Uterus (tissue), 2 donors: ENCODE measurements at regions not wholly inside any gene's neighbourhood (a gene's known extent, or its start where the extent isn't known, plus 50 kb on each side); places are given as distances from the start of the nearest gene placed in this dataset.

Experiments used
- POLR2A ChIP-seq, 2 donors: fragments of 450-650 bp; IDR thresholded peaks; one replicate each; pipeline ENCODE4 v1.6.1; 2016; ENCODE audit warnings: antibody characterized with exemption in 2 of 2, mild to moderate bottlenecking in 1 of 2, moderate library complexity in 1 of 2
- TF ChIP-seq, protein P1 (sequence below), 4 experiments: fragments of 200-600 bp in 2 of 4; fragments of 450-650 bp in 2 of 4; sonication (generic) in 2 of 4; IDR thresholded peaks; one replicate each; pipeline ENCODE4 v1.5.1; 2016 to 2019; ENCODE audit warnings: antibody characterized with exemption in 4 of 4, mild to moderate bottlenecking in 2 of 4, moderate library complexity in 1 of 4

DNA sequence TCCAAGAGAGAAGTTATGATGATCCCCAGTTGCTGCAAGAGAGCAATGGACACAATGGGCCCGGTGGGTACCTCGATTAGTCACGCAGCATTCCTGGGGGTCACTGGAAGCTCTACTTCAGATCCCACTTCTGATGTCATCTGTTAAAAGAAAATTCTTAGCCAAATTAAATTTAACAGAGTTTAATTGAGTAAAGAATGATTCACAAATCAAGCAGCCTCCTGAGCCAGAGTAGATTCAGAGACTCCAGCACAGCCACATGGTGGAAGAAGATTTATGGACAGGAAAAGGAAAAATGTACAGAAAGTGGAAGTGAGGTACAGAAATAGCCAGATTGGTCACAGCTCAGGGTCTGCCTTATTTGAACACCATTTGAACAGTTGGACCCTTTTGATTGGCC is 107.5 kb downstream of the SPTSSA start:
- TF ChIP-seq, protein P1, sequence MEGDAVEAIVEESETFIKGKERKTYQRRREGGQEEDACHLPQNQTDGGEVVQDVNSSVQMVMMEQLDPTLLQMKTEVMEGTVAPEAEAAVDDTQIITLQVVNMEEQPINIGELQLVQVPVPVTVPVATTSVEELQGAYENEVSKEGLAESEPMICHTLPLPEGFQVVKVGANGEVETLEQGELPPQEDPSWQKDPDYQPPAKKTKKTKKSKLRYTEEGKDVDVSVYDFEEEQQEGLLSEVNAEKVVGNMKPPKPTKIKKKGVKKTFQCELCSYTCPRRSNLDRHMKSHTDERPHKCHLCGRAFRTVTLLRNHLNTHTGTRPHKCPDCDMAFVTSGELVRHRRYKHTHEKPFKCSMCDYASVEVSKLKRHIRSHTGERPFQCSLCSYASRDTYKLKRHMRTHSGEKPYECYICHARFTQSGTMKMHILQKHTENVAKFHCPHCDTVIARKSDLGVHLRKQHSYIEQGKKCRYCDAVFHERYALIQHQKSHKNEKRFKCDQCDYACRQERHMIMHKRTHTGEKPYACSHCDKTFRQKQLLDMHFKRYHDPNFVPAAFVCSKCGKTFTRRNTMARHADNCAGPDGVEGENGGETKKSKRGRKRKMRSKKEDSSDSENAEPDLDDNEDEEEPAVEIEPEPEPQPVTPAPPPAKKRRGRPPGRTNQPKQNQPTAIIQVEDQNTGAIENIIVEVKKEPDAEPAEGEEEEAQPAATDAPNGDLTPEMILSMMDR (IDR thresholded peaks at IDR 0.05): no peak
- TF ChIP-seq POLR2A (IDR thresholded peaks at IDR 0.05): no peak
